Activated CD4-positive, alpha-beta memory T cell treated with anti-CD3 and anti-CD28 coated beads for 36 hours (primary cell): ENCODE measurements at regions not wholly inside any gene's neighbourhood (a gene's known extent, or its start where the extent isn't known, plus 50 kb on each side); places are given as distances from the start of the nearest gene placed in this dataset.

Experiments
- CTCF ChIA-PET: fragments of 350-600 bp; sonication (Branson Sonifier 250); formaldehyde crosslinking; loops from one replicate; lab custom pipeline; 2021; ENCODE audit warnings: antibody characterized with exemption, inconsistent platforms; lab: Charles Lee
- POLR2A ChIA-PET: fragments of 350-600 bp; sonication (Branson Sonifier 250); formaldehyde crosslinking; loops from one replicate; lab custom pipeline; 2021; ENCODE audit warnings: antibody characterized with exemption; lab: Charles Lee
- DNase-seq: peaks from one replicate; pipeline ENCODE4 v3.0.0-alpha.2; 2020
- H3K27ac Mint-ChIP-seq: one replicate; pipeline ENCODE4 v1.8.0; 2021; ENCODE audit warnings: mixed read lengths
- H3K27me3 Mint-ChIP-seq: one replicate; pipeline ENCODE4 v1.8.0; 2021; ENCODE audit warnings: mixed read lengths
- H3K36me3 Mint-ChIP-seq: one replicate; pipeline ENCODE4 v1.8.0; 2021; ENCODE audit warnings: mixed read lengths
- H3K4me1 Mint-ChIP-seq: one replicate; pipeline ENCODE4 v1.8.0; 2021; ENCODE audit warnings: low read depth, mixed read lengths
- H3K4me3 Mint-ChIP-seq: one replicate; pipeline ENCODE4 v1.8.0; 2021; ENCODE audit warnings: mild to moderate bottlenecking, mixed read lengths
- H3K9me3 Mint-ChIP-seq: one replicate; pipeline ENCODE4 v1.8.0; 2021; ENCODE audit warnings: mixed read lengths
- intact Hi-C: fragments of 100-400 bp; cut with micrococcal nuclease; formaldehyde crosslinking; loops from one replicate; pipeline ENCODE4 v1.15.1; 2023

- no peak for DNase-seq
- CTCF ChIA-PET = no interaction called here
- Mint-ChIP-seq H3K36me3 (no peaks in the 10 kb centered on the region), H3K9me3 (peaks cover 10% of the 10 kb centered on the region), H3K4me1 (no peaks in the 10 kb centered on the region), H3K4me3 (no peak overlapping the region), H3K27ac (no peak overlapping the region), H3K27me3 (no peaks in the 10 kb centered on the region)
- POLR2A ChIA-PET = no interaction called here
- intact Hi-C loops = no loop called here
Measured at GRCh38 chr13:103958691-103959090, 892.5 kb upstream of the SLC10A2 start.

- no peak for DNase-seq
- intact Hi-C loops = no loop called here
- Mint-ChIP-seq H3K4me1 (no peaks in the 10 kb centered on the region), H3K27me3 (no peaks in the 10 kb centered on the region), H3K27ac (no peak overlapping the region), H3K9me3 (peaks cover 9% of the 10 kb centered on the region), H3K4me3 (no peak overlapping the region), H3K36me3 (no peaks in the 10 kb centered on the region)
- ChIA-PET POLR2A (no interaction called here), CTCF (no interaction called here)
Measured at GRCh38 chr13:103957939-103958338, 891.7 kb upstream of the SLC10A2 start.

GRCh38 chr13:103953859-103954258 is 887.6 kb upstream of the SLC10A2 start:
- no peaks in the 10 kb centered on the region for H3K27me3 Mint-ChIP-seq
- CTCF ChIA-PET = no interaction called here
- no peaks in the 10 kb centered on the region for H3K36me3 Mint-ChIP-seq
- POLR2A ChIA-PET = no interaction called here
- intact Hi-C loops = no loop called here
- DNase-seq = no peak
- H3K4me1 Mint-ChIP-seq = no peaks in the 10 kb centered on the region
- no peak overlapping the region for H3K4me3 Mint-ChIP-seq
- no peak overlapping the region for H3K27ac Mint-ChIP-seq
- peaks cover 5% of the 10 kb centered on the region for H3K9me3 Mint-ChIP-seq

DNA sequence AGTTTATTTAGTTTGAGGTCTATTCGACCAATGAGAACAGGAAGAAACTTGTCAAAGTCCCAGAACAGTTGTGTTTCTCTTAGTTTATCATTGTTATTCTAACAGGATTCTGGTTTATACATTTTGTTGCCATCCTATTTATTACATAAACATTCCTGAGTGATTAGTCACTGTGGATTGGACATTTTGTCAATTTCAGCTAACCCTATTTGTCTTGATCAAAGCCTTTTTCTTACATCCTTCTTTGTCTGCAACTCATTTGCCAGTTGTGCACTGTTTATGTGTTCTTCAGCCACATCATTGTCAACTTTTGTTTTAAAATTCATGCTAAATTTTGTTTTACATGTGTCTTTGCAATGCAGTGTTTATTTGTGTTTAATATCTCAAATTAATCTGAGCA is 886.0 kb upstream of the SLC10A2 start:
- ChIA-PET CTCF (no interaction called here), POLR2A (no interaction called here)
- Mint-ChIP-seq H3K27ac (no peak overlapping the region), H3K4me1 (no peaks in the 10 kb centered on the region), H3K9me3 (peaks cover 6% of the 10 kb centered on the region), H3K4me3 (no peak overlapping the region), H3K36me3 (no peaks in the 10 kb centered on the region), H3K27me3 (no peaks in the 10 kb centered on the region)
- DNase-seq = no peak
- intact Hi-C loops = no loop called here

- H3K36me3 Mint-ChIP-seq = no peaks in the 10 kb centered on the region
- no peak overlapping the region for H3K27ac Mint-ChIP-seq
- ChIA-PET POLR2A (no interaction called here), CTCF (no interaction called here)
- no peak overlapping the region for H3K4me3 Mint-ChIP-seq
- intact Hi-C loops = no loop called here
- H3K9me3 Mint-ChIP-seq = peaks cover 2% of the 10 kb centered on the region
- no peaks in the 10 kb centered on the region for H3K27me3 Mint-ChIP-seq
- no peak for DNase-seq
- H3K4me1 Mint-ChIP-seq = no peaks in the 10 kb centered on the region
Measured at GRCh38 chr13:103948426-103948825, 882.2 kb upstream of the SLC10A2 start.

GRCh38 chr13:103945836-103946235 is 879.6 kb upstream of the SLC10A2 start:
- CTCF ChIA-PET = interaction anchor here (0.6 kb wide), 1 partner anchor 527 kb away, joined by 4 read pairs; no protein-coding TSS in a partner anchor
- no peaks in the 10 kb centered on the region for H3K27me3 Mint-ChIP-seq
- no peaks in the 10 kb centered on the region for H3K4me1 Mint-ChIP-seq
- no peak overlapping the region for H3K4me3 Mint-ChIP-seq
- no peak for DNase-seq
- intact Hi-C loops = no loop called here
- H3K9me3 Mint-ChIP-seq = peaks cover 2% of the 10 kb centered on the region
- POLR2A ChIA-PET = no interaction called here
- H3K36me3 Mint-ChIP-seq = no peaks in the 10 kb centered on the region
- no peak overlapping the region for H3K27ac Mint-ChIP-seq

GRCh38 chr13:103941506-103942140 is 875.4 kb upstream of the SLC10A2 start:
- Mint-ChIP-seq H3K9me3 (no peaks in the 10 kb centered on the region), H3K4me1 (no peaks in the 10 kb centered on the region), H3K27ac (no peak overlapping the region), H3K27me3 (no peaks in the 10 kb centered on the region), H3K36me3 (no peaks in the 10 kb centered on the region), H3K4me3 (no peak overlapping the region)
- ChIA-PET POLR2A (no interaction called here), CTCF (no interaction called here)
- intact Hi-C loops = no loop called here
- DNase-seq = no peak

DNA sequence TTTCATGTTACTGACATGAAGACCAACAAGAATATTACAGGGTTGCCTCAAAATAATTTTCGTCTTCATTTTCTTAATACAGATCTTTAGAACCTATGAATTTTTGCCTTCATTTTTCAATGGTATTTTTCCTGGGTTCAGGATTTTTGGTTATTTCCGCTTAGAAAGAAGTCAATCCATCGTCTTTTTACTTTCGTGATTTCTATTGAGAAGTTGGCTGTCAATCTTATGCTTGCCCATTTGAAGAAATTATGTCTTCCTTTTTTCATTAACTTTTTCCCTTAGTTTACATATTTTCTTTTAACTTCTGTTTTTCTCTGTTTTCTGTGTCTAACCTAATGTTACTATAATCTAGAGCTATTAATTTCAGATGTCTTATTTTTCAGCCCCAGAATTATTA is 868.9 kb upstream of the SLC10A2 start:
- H3K4me1 Mint-ChIP-seq = no peaks in the 10 kb centered on the region
- H3K36me3 Mint-ChIP-seq = no peaks in the 10 kb centered on the region
- H3K4me3 Mint-ChIP-seq = no peak overlapping the region
- peaks cover 10% of the 10 kb centered on the region for H3K9me3 Mint-ChIP-seq
- intact Hi-C loops = no loop called here
- CTCF ChIA-PET = no interaction called here
- POLR2A ChIA-PET = no interaction called here
- H3K27me3 Mint-ChIP-seq = no peaks in the 10 kb centered on the region
- no peak for DNase-seq
- no peak overlapping the region for H3K27ac Mint-ChIP-seq

DNA sequence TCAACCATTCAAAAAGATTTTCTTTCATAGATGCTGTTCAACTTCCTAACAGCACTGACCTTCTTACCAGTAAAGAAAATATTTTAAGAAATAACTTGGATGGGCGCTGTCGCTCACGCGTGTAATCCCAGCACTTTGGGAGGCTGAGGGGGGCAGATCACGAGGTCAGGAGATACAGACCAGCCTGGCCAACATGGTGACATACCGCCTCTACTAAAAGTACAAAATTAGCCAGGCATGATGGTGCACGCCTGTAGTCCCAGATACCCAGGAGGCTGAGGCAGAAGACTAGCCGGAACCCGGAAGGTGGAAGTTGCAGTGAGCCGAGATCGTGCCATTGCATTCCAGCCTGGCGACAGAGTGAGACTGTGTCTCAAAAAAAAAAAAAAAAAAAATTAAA is 865.7 kb upstream of the SLC10A2 start:
- CTCF ChIA-PET = interaction anchor here (0.7 kb wide), 1 partner anchor 9 kb away, joined by 4 read pairs; no protein-coding TSS in a partner anchor
- Mint-ChIP-seq H3K4me3 (no peak overlapping the region), H3K4me1 (no peaks in the 10 kb centered on the region), H3K27ac (no peak overlapping the region), H3K27me3 (no peaks in the 10 kb centered on the region), H3K9me3 (peaks cover 14% of the 10 kb centered on the region), H3K36me3 (no peaks in the 10 kb centered on the region)
- DNase-seq = no peak
- POLR2A ChIA-PET = no interaction called here
- intact Hi-C loops = no loop called here

- no peak for DNase-seq
- Mint-ChIP-seq H3K4me1 (no peaks in the 10 kb centered on the region), H3K36me3 (no peaks in the 10 kb centered on the region), H3K9me3 (peaks cover 14% of the 10 kb centered on the region), H3K27me3 (no peaks in the 10 kb centered on the region), H3K4me3 (no peak overlapping the region), H3K27ac (no peak overlapping the region)
- intact Hi-C loops = no loop called here
- POLR2A ChIA-PET = no interaction called here
- CTCF ChIA-PET = interaction anchor here (0.7 kb wide), 1 partner anchor 9 kb away, joined by 4 read pairs; no protein-coding TSS in a partner anchor
Measured at GRCh38 chr13:103931331-103931845, 865.2 kb upstream of the SLC10A2 start.

DNA sequence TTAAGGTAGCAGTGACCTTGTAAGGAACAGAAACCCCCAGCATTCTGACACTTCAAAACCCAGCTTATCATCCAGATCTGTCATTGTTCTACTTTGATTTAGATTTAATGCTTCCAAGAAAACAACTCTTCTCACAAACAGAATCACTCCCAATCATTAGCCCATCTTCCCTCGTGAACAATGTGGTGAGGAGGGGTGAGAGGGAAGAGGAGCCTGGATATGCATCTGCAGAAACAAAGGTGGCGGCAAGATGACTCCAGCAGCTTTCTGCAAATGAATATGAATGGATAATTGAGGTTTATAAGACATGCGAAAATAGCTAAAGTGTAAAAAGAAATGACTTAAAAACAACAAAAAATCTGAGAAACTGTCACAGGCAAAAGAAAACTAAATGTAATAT is 859.9 kb upstream of the SLC10A2 start:
- CTCF ChIA-PET = no interaction called here
- H3K27me3 Mint-ChIP-seq = no peaks in the 10 kb centered on the region
- no peak overlapping the region for H3K27ac Mint-ChIP-seq
- no peaks in the 10 kb centered on the region for H3K36me3 Mint-ChIP-seq
- POLR2A ChIA-PET = no interaction called here
- DNase-seq = no peak
- no peak overlapping the region for H3K4me3 Mint-ChIP-seq
- intact Hi-C loops = no loop called here
- peaks cover 6% of the 10 kb centered on the region for H3K9me3 Mint-ChIP-seq
- no peaks in the 10 kb centered on the region for H3K4me1 Mint-ChIP-seq

DNA sequence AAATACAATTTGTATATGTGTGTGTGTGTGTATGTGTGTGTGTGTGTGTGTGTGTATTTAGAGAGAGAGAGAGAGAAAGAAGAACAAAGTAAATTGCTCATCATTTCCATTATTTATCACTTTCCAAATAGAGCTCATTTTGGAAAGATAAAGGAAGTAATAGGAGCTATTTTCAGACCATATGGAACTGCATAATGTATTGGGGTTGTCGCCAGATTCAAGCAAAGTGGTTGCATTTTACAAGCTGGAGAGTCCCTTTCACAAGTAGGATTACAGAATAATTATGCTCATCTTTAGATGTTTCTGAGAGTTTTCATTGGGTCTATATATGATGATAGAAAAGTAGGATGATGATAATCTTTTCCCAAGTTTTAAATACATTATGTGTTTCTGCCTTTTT is 842.7 kb upstream of the SLC10A2 start:
- peaks cover 2% of the 10 kb centered on the region for H3K9me3 Mint-ChIP-seq
- DNase-seq = no peak
- no peak overlapping the region for H3K4me3 Mint-ChIP-seq
- no peaks in the 10 kb centered on the region for H3K27me3 Mint-ChIP-seq
- intact Hi-C loops = no loop called here
- H3K36me3 Mint-ChIP-seq = no peaks in the 10 kb centered on the region
- H3K27ac Mint-ChIP-seq = no peak overlapping the region
- POLR2A ChIA-PET = no interaction called here
- H3K4me1 Mint-ChIP-seq = no peaks in the 10 kb centered on the region
- CTCF ChIA-PET = no interaction called here

- no peak overlapping the region for H3K27ac Mint-ChIP-seq
- H3K4me3 Mint-ChIP-seq = no peak overlapping the region
- H3K4me1 Mint-ChIP-seq = no peaks in the 10 kb centered on the region
- no peak for DNase-seq
- H3K9me3 Mint-ChIP-seq = peaks cover 2% of the 10 kb centered on the region
- no peaks in the 10 kb centered on the region for H3K27me3 Mint-ChIP-seq
- CTCF ChIA-PET = no interaction called here
- intact Hi-C loops = no loop called here
- no peaks in the 10 kb centered on the region for H3K36me3 Mint-ChIP-seq
- POLR2A ChIA-PET = no interaction called here
Measured at GRCh38 chr13:103908274-103908673, 842.1 kb upstream of the SLC10A2 start.
